GM23338 (cell line): ENCODE measurements at regions not wholly inside any gene's neighbourhood (a gene's known extent, or its start where the extent isn't known, plus 50 kb on each side); places are given as distances from the start of the nearest gene placed in this dataset.

ENCODE experiments used
- ATAC-seq: fragments of 200-7000 bp; cut with Tn5 transposase; 3 replicates; pipeline ENCODE4 v1.9.1; 2020
- DNase-seq: peaks from one replicate; pipeline ENCODE4 v3.0.0-alpha.2; 2015; ENCODE audit warnings: low spot score
- H2AFZ ChIP-seq: fragments of 200-600 bp; sonication (generic); 2 replicates; pipeline ENCODE4 v1.8.0; 2016; ENCODE audit warnings: antibody characterized with exemption, mild to moderate bottlenecking, moderate library complexity
- H3F3A ChIP-seq: fragments of 200-600 bp; sonication (generic); replicated peaks from 2 replicates; pipeline ENCODE4 v1.8.0; 2017; ENCODE audit warnings: antibody characterized with exemption, mixed run types, low read depth
- H3K27ac ChIP-seq: fragments of 200-600 bp; sonication (generic); 2 replicates; pipeline ENCODE4 v1.6.1; 2016; ENCODE audit warnings: low read depth
- H3K27me3 ChIP-seq: fragments of 200-600 bp; sonication (generic); 2 replicates; pipeline ENCODE4 v1.8.0; 2016; ENCODE audit warnings: mild to moderate bottlenecking, mixed run types, moderate library complexity; ENCODE audit not compliant: insufficient read depth
- H3K36me3 ChIP-seq: fragments of 200-600 bp; sonication (generic); 2 replicates; pipeline ENCODE4 v1.8.0; 2016; ENCODE audit warnings: mild to moderate bottlenecking; ENCODE audit not compliant: insufficient read depth
- H3K4me1 ChIP-seq: fragments of 200-600 bp; sonication (generic); 2 replicates; pipeline ENCODE4 v1.8.0; 2016; ENCODE audit warnings: mild to moderate bottlenecking, moderate library complexity; ENCODE audit not compliant: insufficient read depth
- H3K4me2 ChIP-seq: fragments of 200-600 bp; sonication (generic); 2 replicates; pipeline ENCODE4 v1.7.1; 2017; ENCODE audit warnings: mixed run types
- H3K4me3 ChIP-seq: fragments of 200-600 bp; sonication (generic); 2 replicates; pipeline ENCODE4 v1.6.1; 2016; ENCODE audit warnings: mixed run types
- H3K79me2 ChIP-seq: fragments of 200-600 bp; sonication (generic); replicated peaks from 2 replicates; pipeline ENCODE4 v1.8.0; 2017; ENCODE audit warnings: mild to moderate bottlenecking; ENCODE audit not compliant: insufficient read depth
- H3K9me2 ChIP-seq: fragments of 200-600 bp; sonication (generic); 2 replicates; pipeline ENCODE4 v1.8.0; 2017; ENCODE audit not compliant: insufficient read depth
- H4K20me1 ChIP-seq: fragments of 200-600 bp; sonication (generic); replicated peaks from 2 replicates; pipeline ENCODE4 v1.8.0; 2017; ENCODE audit warnings: mild to moderate bottlenecking; ENCODE audit not compliant: insufficient read depth
- H3K27ac Mint-ChIP-seq: 2 replicates; pipeline ENCODE4 v1.8.0; 2020; ENCODE audit warnings: inconsistent platforms, mild to moderate bottlenecking, moderate library complexity, mixed read lengths
- H3K27me3 Mint-ChIP-seq: 3 replicates; pipeline ENCODE4 v1.8.0; 2022; ENCODE audit warnings: low read depth, mild to moderate bottlenecking, moderate library complexity, mixed read lengths, inconsistent platforms; ENCODE audit not compliant: insufficient read depth, poor library complexity
- H3K36me3 Mint-ChIP-seq: 3 replicates; pipeline ENCODE4 v1.8.0; 2021; ENCODE audit warnings: low read depth, mild to moderate bottlenecking, inconsistent platforms, moderate library complexity, mixed read lengths
- H3K4me1 Mint-ChIP-seq: 3 replicates; pipeline ENCODE4 v1.8.0; 2020; ENCODE audit warnings: mild to moderate bottlenecking, inconsistent platforms, mixed read lengths
- H3K4me3 Mint-ChIP-seq: 3 replicates; pipeline ENCODE4 v1.8.0; 2021; ENCODE audit warnings: moderate library complexity, mild to moderate bottlenecking, inconsistent platforms, mixed read lengths
- H3K9me3 Mint-ChIP-seq: 3 replicates; pipeline ENCODE4 v1.8.0; 2020; ENCODE audit warnings: moderate library complexity, mild to moderate bottlenecking, inconsistent platforms, mixed read lengths
- STAT1 ChIP-seq: IDR thresholded peaks from one replicate; pipeline ENCODE4 v1.6.1; 2016; ENCODE audit warnings: antibody characterized with exemption; ENCODE audit not compliant: unreplicated experiment
- ZNF331 ChIP-seq: fragments of 250-450 bp; sonication (Bioruptor Pico); IDR thresholded peaks from 2 replicates; pipeline ENCODE4 v1.5.0; 2020; ENCODE audit warnings: low read depth, mild to moderate bottlenecking, moderate library complexity
- TF ChIP-seq, protein P1 (sequence below): IDR thresholded peaks from 2 replicates; pipeline ENCODE4 v1.6.1; 2016; ENCODE audit warnings: antibody characterized with exemption
- TF ChIP-seq, protein P2 (sequence below): fragments of 250-450 bp; sonication (Bioruptor Pico); IDR thresholded peaks from 2 replicates; pipeline ENCODE4 v1.5.0; 2020; ENCODE audit warnings: mild to moderate bottlenecking, moderate library complexity

DNA sequence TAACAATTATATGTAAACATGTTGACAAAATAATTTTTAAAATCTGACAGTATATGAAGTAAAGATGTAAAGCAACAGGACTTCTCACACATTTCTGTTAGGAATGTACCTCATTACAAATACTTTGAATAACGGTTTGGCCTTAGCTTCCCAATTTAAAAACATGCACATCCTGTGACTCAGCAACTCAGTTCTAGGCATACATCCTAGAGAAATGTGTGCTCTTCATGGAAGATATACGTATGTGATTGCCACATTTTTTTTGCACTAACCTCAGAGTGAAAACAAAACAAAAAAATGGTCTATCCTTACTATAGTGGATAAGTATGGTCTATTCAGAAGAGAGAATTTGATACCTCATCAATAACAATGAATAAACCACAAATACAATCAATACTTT is 314.6 kb downstream of the LIG4 start (continued):
- TF ChIP-seq ZNF331: no peak
- TF ChIP-seq, protein P1, sequence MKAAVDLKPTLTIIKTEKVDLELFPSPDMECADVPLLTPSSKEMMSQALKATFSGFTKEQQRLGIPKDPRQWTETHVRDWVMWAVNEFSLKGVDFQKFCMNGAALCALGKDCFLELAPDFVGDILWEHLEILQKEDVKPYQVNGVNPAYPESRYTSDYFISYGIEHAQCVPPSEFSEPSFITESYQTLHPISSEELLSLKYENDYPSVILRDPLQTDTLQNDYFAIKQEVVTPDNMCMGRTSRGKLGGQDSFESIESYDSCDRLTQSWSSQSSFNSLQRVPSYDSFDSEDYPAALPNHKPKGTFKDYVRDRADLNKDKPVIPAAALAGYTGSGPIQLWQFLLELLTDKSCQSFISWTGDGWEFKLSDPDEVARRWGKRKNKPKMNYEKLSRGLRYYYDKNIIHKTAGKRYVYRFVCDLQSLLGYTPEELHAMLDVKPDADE: no peak
- TF ChIP-seq, protein P2, sequence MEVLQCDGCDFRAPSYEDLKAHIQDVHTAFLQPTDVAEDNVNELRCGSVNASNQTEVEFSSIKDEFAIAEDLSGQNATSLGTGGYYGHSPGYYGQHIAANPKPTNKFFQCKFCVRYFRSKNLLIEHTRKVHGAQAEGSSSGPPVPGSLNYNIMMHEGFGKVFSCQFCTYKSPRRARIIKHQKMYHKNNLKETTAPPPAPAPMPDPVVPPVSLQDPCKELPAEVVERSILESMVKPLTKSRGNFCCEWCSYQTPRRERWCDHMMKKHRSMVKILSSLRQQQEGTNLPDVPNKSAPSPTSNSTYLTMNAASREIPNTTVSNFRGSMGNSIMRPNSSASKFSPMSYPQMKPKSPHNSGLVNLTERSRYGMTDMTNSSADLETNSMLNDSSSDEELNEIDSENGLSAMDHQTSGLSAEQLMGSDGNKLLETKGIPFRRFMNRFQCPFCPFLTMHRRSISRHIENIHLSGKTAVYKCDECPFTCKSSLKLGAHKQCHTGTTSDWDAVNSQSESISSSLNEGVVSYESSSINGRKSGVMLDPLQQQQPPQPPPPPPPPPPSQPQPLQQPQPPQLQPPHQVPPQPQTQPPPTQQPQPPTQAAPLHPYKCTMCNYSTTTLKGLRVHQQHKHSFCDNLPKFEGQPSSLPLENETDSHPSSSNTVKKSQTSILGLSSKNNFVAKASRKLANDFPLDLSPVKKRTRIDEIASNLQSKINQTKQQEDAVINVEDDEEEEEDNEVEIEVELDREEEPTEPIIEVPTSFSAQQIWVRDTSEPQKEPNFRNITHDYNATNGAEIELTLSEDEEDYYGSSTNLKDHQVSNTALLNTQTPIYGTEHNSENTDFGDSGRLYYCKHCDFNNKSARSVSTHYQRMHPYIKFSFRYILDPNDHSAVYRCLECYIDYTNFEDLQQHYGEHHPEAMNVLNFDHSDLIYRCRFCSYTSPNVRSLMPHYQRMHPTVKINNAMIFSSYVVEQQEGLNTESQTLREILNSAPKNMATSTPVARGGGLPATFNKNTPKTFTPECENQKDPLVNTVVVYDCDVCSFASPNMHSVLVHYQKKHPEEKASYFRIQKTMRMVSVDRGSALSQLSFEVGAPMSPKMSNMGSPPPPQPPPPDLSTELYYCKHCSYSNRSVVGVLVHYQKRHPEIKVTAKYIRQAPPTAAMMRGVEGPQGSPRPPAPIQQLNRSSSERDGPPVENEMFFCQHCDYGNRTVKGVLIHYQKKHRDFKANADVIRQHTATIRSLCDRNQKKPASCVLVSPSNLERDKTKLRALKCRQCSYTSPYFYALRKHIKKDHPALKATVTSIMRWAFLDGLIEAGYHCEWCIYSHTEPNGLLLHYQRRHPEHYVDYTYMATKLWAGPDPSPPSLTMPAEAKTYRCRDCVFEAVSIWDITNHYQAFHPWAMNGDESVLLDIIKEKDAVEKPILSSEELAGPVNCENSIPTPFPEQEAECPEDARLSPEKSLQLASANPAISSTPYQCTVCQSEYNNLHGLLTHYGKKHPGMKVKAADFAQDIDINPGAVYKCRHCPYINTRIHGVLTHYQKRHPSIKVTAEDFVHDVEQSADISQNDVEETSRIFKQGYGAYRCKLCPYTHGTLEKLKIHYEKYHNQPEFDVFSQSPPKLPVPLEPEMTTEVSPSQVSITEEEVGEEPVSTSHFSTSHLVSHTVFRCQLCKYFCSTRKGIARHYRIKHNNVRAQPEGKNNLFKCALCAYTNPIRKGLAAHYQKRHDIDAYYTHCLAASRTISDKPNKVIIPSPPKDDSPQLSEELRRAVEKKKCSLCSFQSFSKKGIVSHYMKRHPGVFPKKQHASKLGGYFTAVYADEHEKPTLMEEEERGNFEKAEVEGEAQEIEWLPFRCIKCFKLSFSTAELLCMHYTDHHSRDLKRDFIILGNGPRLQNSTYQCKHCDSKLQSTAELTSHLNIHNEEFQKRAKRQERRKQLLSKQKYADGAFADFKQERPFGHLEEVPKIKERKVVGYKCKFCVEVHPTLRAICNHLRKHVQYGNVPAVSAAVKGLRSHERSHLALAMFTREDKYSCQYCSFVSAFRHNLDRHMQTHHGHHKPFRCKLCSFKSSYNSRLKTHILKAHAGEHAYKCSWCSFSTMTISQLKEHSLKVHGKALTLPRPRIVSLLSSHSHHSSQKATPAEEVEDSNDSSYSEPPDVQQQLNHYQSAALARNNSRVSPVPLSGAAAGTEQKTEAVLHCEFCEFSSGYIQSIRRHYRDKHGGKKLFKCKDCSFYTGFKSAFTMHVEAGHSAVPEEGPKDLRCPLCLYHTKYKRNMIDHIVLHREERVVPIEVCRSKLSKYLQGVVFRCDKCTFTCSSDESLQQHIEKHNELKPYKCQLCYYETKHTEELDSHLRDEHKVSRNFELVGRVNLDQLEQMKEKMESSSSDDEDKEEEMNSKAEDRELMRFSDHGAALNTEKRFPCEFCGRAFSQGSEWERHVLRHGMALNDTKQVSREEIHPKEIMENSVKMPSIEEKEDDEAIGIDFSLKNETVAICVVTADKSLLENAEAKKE (CRISPR knock-in tag): no peak

DNA sequence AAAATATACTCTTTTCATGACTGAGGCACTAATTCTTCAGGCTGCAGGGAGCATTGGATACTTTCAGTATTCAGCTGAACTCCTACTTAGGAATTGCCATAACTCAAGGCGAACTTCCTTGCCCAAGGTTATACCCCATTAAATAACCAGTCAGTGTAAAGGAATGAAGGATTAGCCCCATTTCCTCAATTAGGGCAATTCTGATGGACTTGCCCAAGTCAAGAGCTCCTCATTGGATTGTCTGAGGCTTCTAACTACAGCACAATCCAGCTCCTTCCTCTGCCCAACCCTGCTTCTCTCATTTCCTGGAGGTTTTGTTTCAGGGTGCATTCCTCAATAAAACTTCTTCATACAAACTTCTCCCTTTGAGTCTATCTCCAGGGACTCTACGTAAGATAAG is 329.2 kb downstream of the LIG4 start:
- H3K4me1 ChIP-seq: no peaks in the 10 kb centered on the region
- H3K4me2 ChIP-seq: no peak overlapping the region
- peaks cover 5% of the 10 kb centered on the region for H3K36me3 Mint-ChIP-seq
- peaks cover 6% of the 10 kb centered on the region; the same call in 1 of the 2 replicates for H3K9me2 ChIP-seq
- no peak overlapping the region for H3K27ac Mint-ChIP-seq
- H3K4me3 Mint-ChIP-seq: no peak overlapping the region
- H3K36me3 ChIP-seq: no peaks in the 10 kb centered on the region
- no peaks in the 10 kb centered on the region for H3K79me2 ChIP-seq
- no peaks in the 10 kb centered on the region for H4K20me1 ChIP-seq
- DNase-seq (no peak), ATAC-seq (no peak)
- no peaks in the 10 kb centered on the region for H3K27me3 Mint-ChIP-seq
- H3K4me1 Mint-ChIP-seq: no peaks in the 10 kb centered on the region
- H3K27me3 ChIP-seq: no peaks in the 10 kb centered on the region
- H3K9me3 Mint-ChIP-seq: peaks cover 15% of the 10 kb centered on the region
- no peak overlapping the region for H3K4me3 ChIP-seq
- H3K27ac ChIP-seq: no peak overlapping the region
- TF ChIP-seq STAT1: no peak
- no peak overlapping the region for H2AFZ ChIP-seq
- no peaks in the 10 kb centered on the region for H3F3A ChIP-seq
